B cell (primary cell): ENCODE measurements at regions not wholly inside any gene's neighbourhood (a gene's known extent, or its start where the extent isn't known, plus 50 kb on each side); places are given as distances from the start of the nearest gene placed in this dataset.

Experiments
- CTCF ChIP-seq: fragments of 200-600 bp; IDR thresholded peaks from one replicate; pipeline ENCODE4 v1.8.0; 2022; ENCODE audit warnings: antibody characterized with exemption, mild to moderate bottlenecking
- EZH2 ChIP-seq: IDR thresholded peaks from 2 replicates; pipeline ENCODE4 v1.6.1; 2012; ENCODE audit warnings: borderline replicate concordance, low read depth, mild to moderate bottlenecking, moderate library complexity, low read length; ENCODE audit not compliant: insufficient read depth, poor library complexity, severe bottlenecking

- TF ChIP-seq CTCF = no peak
- no peak for TF ChIP-seq EZH2
Observed at GRCh38 chr3:171916888-171917287, 73.7 kb downstream of the TMEM212 start.
